Stimulated activated CD8-positive, alpha-beta memory T cell treated with anti-CD3 and anti-CD28 coated beads, Interleukin-12 subunit alpha, Interleukin-12 subunit beta, amount 100 ng/mL, for 24 hours (primary cell): ENCODE measurements at regions not wholly inside any gene's neighbourhood (a gene's known extent, or its start where the extent isn't known, plus 50 kb on each side); places are given as distances from the start of the nearest gene placed in this dataset.
"Not testable (repeated sequence)": the region's sequence is repeated elsewhere in the genome, so short reads cannot be mapped to it uniquely, and the experiment has no call there.

Source experiments
- DNase-seq: peaks from one replicate; pipeline ENCODE4 v3.0.0-alpha.2; 2020; ENCODE audit errors: extremely low read depth

DNA sequence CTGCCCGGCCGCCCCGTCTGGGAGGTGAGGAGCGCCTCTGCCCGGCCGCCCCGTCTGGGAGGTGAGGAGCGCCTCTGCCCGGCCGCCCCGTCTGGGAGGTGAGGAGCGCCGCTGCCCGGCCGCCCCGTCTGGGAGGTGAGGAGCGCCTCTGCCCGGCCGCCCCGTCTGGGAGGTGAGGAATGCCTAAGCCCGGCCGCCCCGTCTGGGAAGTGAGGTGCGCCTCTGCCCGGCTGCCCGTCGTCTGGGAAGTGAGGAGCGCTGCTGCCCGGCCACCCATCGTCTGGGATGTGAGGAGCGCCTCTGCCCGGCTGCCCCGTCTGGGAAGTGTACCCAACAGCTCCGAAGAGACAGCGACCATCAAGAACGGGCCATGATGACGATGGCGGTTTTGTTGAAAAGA is 136.6 kb upstream of the PROKR2 start:
- DNase-seq: not testable (repeated sequence)

DNA sequence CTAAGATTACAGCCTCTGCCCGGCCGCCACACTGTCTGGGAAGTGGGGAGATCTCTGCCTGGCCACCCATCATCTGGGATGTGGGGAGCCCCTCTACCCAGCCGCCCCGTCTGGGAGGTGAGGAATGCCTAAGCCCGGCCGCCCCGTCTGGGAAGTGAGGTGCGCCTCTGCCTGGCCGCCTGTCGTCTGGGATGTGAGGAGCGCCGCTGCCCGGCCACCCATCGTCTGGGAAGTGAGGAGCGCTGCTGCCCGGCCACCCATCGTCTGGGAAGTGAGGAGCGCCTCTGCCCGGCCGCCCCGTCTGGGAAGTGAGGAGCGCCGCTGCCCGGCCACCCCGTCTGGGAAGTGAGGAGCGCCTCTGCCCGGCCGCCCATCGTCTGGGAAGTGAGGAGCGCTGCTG is 135.9 kb upstream of the PROKR2 start:
- DNase-seq: not testable (repeated sequence)

DNA sequence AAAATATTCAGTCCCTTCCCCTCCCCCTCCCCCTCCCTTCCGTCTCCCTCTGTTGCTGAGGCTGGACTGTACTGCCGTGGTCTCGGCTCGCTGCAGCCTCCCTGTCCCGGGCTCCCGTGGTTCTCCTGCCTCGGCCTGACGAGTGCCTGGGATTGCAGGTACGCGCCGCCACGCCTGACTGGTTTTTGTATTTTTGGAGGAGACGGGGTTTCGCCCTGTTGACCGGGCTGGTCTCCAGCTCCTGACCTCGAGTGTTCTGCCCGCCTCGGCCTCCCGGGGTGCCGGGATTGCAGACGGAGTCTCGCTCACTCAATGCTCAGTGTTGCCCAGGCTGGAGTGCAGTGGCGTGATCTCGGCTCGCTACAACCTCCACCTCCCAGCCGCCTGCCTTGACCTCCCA is 135.5 kb upstream of the PROKR2 start:
- not testable (repeated sequence) for DNase-seq

DNA sequence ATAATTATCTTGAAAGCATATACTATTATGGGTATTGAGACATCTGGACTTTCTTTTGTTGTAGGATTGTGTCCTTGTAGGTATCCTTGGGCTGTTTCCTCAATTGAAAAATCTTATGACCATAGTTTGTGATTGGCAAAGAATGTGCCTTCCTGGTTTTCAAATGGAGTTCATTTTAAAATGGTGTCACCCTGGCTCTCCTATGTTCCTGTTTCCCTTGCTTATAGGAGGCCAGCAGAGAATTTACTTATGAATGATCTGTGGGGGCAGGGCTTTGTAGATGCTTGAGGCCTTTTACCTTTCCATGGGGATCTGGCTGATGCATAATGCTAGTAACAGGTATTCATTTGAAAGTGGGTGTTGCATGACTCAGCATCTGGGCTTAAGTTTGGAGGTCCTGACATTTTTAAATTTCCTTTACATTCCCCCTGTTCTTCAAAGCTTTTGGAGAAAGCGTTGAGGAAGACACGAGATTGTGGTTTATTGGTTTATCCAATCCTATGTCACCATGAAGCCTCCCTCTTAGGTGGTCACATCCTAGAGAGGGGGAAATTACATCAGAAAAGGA is 135.0 kb upstream of the PROKR2 start:
- no peak for DNase-seq

DNA sequence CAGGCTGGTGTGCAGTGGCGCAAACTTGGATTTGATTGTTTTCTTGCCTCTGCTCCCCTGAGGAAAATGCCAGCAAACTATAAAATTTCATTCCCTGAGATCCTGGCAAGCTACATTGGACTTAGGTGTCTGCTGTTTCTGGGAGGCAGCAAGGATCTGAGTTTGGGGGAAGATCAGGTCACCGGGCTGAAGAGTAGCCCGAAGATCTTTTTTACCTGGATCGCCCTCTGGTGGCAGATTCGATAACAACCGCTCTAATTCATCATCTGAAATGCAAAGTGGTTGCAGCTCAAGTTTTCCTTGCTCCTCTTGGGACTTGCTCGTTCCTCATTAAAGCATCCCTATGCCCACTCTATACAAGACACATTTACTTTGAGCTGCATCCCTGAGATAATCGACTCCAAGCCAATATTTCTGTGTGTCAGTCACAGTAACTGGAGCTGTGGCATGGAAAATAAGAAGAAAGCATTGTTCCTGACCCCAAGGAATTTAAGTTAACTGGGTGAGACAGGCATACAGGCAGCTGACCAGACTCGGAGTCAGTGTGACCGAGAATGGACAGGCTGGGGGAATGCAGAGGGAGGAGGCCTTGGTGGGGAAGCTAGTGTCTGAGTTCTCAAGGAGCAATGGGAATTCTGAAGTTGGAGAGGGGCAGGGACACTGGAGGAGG is 131.8 kb upstream of the PROKR2 start:
- DNase-seq: peak; percentile 5

DNA sequence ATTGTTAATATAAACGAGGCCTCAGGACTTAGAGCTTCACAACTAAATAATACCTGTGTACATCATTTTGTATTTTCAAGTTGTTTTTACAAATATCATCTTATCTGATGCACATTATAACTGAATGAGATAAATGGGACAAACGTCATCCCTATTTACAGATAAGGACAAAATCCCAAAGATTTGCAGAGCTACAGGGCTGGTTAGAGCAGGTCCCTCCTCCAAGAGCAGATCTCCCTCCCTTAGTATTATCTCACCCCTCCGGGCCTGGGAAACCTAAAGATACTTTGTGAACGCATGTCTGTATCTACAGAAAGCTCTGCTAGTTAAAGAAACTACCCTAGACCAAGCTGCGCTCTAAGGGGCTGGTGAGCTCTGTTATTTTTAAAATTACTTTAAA is 130.4 kb upstream of the PROKR2 start:
- DNase-seq: no peak

DNA sequence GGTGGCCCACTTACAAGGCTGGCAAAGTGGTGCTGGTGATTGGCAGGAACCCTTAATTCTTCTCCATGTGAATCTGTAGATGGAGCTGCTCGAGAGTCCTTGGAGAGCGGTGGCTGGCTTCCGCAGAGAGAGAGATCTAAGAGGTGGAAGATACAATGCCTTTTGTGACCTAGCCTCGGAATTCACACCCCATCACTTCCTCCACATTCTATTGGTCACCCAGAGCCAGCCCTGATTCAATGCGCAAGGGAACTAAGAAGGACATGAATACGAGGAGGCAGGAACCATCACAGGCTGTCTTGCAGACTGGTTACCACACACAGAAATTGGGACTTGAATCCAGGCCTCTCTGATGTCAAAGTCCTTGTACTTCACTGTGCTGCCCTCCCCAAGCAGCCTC is 128.9 kb upstream of the PROKR2 start:
- no peak for DNase-seq

DNA sequence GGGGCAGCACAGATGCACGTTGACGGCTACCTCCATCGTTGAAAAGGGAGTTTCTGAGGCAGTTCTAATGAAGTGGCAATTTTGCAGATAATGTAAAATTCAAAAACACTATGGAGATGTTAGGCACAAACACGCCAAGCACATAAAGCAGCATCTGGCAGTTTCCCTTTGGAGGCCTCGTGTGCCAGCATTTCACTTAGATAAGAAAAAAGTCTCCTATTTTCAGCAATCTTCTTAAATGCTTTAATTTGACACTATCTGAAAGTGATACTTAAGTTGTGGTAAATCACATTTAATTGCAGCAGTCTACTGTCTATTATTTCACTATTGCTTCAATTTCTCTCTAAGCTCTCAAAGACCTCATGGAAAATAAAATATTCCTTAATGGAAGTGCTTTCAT is 125.3 kb upstream of the PROKR2 start:
- DNase-seq: no peak

DNA sequence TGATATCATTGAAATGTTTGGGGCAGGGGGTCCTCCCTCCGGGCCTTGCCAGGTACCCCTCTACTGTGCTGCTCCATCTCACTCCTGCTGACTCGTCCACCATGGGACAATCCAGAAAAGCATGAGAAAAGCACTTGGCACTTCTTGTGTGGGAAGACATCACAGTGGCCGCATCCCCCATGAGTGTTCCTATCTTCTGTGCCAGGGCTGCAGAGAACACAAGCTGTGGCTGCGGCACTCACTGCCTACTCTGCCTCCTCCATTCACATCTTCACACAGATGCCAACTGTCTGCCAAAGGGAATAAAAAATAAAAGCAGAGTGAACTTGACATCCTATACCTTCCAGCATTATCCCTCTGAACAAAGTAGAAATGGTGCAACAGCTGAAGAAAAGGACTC is 117.4 kb upstream of the PROKR2 start:
- no peak for DNase-seq

DNA sequence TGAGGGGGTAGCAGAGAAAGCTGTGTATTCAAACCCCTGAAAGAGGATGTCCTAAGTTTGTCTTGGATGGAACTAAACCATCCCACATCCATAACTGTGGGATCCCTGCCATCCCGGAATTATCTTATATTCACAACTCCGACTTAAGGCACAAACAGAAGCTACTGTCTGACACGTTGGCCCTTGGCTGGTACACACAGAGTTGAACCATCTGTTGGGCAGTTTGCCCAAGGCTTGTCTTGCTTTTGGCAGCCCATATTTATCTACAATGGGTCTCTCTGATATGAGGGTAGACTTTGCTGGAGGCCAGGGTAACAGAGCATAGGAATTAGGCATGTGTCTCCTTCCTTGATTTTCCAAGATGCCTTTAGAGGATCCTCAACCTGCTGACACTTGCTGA is 116.6 kb upstream of the PROKR2 start:
- no peak for DNase-seq

DNA sequence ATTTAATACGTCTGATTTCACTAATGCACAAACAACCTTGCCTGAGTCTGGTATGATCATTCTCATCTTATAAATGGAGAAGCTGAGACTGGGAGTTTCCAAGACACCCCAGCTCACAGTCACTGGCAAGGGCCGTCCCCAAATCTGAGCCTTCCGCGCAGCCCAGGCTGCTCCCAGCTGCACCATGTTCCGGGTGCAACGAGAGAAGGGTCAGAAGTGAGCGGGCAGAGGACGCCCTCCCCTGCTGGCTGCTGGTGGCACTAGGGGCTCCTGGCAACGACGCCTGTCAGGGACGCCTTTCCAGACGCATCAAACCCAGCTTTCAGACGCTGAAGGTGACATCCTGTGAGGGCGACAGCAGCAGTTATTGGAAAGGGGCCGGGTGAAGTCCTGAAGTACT is 115.3 kb upstream of the PROKR2 start:
- DNase-seq: no peak

DNA sequence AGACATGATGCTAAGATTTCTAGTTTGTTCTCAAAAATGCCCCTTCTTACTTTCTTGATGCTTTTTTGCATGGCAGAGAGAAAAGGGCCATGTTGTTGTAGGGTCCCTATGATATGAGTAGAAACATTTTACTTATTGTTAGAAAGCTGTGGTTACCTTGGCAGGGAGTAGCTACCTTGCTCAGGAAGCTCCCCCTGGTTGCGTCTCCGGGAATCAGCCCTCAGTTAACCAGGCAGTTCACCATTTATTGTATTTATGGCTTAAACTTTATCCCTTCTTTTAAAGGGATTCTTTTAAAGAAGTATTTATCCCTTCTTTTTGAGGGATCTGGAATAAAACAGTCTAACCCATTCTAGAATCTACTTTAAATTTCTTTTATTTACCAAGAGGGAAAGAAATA is 113.9 kb upstream of the PROKR2 start:
- DNase-seq: no peak

DNA sequence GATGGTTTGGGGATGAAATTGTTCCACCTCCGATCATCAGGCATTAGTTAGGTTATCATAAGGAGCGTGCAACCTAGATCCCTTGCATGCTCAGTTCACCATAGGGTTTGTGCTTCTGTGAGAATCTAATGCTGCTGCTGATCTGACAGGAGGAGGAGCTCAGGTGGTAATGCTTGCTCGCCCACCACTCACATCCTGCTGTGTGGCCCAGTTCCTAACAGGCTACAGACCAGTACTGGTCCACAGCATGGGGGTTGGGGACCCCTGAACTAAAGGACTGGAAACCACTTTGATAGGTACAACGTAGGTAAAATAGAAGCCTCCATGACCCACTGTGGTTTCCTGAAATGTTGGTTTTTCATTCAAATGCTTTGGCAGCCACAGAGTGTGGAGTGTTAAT is 109.3 kb upstream of the PROKR2 start:
- DNase-seq: no peak

DNA sequence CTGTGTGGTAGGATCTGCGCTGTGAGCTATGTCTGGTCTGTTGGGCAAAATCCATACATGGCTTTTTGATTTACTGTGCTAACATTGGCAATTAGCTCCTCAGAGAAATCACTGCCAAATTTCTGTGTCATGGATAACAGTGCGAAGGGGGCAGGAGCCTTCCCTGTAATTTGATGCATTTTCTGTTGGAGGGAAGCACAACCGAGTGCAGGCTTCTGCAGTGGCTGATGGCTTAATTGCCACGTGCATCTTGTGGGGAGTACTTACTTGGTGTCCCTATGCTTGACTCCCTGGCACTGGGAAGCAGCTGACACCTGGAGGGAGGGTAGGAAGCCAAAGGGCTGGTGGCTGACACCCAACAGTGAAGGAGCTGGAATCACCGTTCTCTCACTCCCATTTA is 99.3 kb upstream of the PROKR2 start:
- DNase-seq: no peak

DNA sequence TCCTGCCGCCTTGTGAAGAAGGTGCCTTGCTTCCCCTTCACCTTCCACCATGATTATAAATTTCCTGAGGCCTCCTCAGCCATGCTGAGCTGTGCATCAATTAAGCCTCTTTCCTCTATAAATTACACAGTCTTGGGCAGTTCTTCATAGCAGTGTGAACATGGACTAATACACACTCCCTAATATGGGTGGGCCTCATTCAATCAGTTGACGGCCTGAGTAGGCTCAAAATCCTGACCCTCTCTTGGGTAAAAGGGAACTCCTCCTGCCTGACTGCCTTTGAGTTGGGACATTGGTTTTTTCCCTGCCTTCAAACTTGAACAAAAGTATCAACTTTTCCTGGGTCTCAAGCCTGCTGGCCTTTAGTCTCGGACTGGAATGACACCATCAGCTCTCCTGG is 96.6 kb upstream of the PROKR2 start:
- no peak for DNase-seq

DNA sequence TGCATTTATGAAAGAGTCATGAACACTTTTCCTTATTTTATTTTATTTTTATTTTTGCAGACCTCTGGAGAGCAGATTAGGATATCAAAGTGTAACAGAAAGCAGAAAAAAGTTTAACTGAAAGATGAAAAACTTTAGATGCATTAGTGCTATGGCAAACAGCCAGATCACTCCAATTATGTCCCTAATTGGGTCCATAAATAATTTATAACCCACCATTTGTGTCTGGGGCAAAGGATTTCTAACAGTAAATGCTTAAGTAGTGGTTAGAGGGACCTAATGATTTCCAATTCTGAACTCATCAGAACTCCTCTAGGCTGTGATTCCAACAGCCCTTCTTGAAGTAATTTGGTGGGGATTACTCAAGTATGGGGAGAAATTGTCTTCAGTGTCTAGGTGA is 93.7 kb upstream of the PROKR2 start:
- DNase-seq: no peak

DNA sequence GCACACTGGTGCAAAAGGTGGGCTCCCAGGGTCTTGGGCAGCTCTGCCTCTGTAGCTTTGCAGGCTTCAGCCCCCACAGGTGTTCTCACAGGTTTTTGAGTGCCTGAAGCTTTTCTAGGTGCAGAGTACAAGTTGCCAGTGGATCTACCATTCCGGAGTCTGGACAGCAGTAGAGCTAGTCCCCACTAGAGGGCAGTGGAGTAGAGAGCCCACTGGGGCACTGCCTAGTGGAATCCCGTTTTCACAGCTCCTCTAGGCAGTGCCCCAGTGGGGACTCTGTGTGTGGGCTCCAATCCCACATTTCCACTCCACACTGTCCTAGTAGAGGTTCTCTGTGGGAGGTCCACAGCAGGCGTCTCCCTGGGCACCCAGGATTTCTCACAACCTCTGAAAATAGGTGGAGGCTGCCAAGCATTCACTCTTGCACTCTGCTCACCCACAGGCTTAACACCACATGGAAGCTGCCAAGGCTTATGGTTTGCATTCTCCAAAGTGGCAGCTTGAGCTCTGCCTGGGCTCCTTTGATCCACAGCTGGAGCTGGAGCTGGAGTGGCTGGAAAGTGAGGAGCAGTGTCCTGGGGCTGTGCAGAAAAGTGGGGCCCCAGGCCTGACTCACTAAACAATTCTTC is 86.3 kb upstream of the PROKR2 start:
- no peak for DNase-seq

DNA sequence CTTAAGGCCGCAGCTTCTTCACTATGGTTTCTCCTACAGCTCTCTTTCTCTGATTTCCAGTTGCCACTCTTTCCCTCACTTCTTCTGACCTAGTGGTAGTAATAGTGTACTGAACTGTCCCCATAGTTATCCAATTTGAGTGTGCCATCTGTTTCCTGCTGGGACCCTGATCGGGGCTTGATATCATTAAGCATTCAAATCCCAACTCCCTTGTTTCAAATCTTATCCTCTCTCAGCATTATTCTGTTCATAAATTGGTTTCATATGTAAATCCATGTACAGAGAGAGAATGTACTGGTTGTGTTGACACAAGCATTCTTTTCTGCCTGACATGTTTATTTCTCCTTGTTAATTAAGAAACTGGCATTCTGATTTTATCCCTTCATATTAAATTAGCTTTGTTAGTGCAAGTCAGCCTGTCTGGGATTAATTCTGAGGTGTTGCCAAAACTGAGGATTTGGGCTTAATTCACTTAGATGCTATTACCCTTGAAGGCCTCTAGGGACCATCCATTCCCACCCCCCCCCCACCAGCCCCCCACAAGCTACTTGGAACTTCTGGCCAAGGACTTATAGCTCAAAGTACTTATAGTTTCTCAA is 84.6 kb upstream of the PROKR2 start:
- DNase-seq: no peak

DNA sequence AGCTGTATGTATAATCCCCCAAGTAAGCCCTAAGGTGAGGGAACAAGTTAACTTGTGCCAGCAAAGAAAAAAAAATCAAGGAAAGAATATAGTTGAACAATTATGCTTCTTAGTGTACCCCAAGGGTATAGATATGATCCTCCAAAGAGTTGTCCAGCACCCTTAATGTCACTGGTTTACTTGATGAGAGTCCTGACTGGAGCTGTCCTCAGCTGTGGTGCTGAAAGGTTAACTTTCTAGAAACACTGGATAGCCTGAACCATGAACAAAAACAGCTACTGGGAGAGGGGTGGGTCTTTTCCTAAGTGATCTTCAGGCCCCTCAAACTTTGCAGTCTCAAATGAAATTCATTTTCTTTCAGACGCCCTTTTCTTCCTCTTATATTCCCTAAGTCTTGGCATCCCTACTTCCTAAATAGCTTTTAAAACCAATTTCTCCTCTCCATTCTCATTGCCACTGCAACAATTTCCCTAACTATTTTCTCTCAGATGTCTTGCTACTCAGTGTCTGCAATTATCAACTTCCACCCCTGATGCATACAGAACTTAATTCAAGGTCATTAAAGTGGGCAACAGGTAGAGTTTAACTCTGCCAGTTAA is 83.5 kb upstream of the PROKR2 start:
- no peak for DNase-seq

DNA sequence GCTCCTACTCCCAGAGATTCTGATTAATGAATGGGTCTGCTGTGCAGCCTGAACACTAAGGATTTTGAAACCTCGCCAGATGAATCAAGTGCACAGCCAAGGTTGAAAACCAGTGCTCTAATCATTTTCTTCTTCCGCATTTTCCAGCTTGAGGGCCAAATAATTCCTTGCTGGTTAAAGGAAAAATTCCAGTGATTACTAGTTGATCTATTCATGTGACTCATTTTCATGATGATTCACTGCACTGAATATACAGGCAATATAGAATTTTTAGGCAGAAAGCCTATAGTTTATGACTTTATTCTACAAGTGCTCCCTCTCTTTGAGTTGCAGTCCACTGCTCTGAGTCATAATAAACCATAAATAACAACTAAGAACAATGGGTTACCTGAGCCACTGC is 80.6 kb upstream of the PROKR2 start:
- DNase-seq: no peak

DNA sequence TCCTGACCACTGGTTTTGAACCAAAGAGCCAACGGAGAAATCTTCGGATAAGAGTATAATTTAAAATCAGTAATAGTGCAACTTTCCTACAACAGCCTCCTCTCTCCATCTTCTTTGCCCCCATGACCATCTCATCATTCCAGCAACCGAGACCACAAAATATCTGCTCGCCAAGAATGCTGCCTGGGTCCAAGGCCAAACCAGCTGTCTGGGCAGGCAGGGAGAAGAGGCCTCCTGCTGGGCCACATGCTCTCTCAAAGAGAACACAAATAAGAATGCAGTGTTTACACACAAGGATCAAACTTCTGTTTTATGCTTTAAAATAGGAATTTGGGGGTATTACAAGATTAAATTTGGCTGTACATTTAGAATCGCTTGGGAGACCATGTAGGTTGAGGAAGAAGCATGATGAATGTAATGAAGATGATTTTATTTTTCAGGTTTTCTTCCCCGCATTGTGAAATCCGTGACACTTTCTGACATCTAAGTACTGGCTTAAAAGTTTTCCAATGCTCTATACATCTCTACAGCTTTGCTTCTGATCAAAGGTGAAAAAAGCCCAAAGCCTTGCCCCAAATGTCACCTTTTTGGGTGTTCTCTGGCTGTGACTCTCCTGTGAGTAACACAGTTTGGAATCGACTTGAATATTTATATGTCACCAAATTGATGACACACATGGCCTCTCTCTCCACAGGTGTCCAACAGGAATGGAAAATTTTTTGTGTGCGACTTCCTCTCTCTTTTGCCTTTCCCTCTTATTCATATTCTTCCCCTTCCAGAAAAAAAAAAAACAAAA is 79.4 kb upstream of the PROKR2 start:
- no peak for DNase-seq
